T-helper 2 cell (primary cell): ENCODE measurements at regions not wholly inside any gene's neighbourhood (a gene's known extent, or its start where the extent isn't known, plus 50 kb on each side); places are given as distances from the start of the nearest gene placed in this dataset.
A peak's percentile ranks its signal among the peaks of the same experiment; 100 is the strongest.

Experiments used
- DNase-seq, 5 experiments: peaks; one replicate each; pipeline versions ENCODE4 v3.0.0 to v3.0.0-alpha.2; 2012 to 2022

DNA sequence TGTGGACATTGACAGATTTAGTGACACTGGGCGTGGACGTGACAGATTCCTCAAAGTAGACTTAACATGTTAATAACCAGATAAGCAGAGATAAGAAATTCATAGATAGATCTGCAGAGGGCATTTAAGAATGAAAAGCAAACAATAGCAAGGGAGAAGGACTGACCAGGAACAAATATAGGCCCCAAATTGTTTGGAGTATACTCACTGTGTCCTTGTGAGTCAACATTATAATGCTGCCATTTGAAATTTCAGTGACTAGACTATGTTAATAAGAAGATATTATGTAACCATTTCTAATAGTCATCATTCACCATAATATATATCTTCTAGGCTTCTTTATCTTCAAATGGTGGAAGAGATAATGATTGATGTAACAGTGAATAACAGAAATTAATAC, 78.1 kb upstream of the SLC38A11 start:
- DNase-seq: no peak

DNA sequence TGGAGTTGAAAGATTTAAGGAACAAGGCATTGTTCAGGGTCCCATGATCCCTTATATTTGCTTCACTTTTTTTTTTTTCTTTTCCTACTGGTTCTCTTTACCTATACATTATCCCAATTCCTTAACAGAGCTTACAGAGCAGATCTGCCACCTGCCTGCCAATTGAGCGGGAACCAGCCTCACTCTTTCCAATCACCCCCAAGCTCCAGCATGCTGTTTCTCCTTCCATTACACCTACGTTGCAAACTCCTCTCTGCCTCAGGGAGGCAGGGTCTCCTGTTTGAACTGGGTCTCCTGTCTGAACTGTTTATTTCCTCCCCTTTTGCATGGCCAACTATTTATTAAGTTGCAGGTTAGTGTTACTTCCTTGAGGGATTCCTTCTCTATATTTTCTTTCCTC, 77.2 kb upstream of the SLC38A11 start:
- no peak for DNase-seq

DNA sequence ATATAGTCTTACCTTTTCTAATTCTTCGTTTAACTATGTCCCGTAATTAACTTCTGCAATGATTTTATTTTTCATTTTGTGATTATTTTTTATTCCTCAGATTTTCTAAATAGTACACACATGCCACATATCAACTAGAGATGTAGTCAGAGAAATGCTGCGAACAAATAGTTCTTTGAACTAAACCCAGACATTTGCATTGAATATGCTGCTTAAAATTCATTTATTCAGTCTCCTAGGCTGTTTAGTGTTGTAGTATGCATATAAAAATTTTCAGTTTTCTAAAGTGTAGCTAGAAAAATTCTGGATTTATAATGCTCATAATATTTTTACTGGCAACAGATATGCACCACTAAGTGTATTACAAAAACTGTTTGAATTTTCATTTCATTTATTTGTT, 68.9 kb upstream of the SLC38A11 start:
- DNase-seq: no peak

DNA sequence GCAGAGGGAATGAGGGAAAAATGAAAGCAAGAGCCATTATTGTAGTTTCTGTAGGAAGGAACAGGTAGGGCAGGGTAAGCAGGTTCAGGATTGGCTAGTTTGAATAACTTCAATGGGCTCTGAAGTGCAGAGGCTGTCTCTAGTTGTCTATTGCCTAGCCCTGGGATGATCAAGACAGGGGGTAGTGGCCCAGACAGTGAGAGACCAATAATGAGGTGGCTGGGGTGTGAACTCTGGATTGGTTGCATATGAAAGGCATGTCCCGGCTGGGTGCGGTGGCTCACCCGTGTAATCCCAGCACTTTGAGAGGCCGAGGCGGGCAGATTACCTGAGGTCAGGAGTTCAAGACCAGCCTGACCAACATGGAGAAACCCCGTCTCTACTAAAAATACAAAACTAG, 67.5 kb upstream of the SLC38A11 start:
- DNase-seq: peak in 1 of 5 experiments; percentile 0

DNA sequence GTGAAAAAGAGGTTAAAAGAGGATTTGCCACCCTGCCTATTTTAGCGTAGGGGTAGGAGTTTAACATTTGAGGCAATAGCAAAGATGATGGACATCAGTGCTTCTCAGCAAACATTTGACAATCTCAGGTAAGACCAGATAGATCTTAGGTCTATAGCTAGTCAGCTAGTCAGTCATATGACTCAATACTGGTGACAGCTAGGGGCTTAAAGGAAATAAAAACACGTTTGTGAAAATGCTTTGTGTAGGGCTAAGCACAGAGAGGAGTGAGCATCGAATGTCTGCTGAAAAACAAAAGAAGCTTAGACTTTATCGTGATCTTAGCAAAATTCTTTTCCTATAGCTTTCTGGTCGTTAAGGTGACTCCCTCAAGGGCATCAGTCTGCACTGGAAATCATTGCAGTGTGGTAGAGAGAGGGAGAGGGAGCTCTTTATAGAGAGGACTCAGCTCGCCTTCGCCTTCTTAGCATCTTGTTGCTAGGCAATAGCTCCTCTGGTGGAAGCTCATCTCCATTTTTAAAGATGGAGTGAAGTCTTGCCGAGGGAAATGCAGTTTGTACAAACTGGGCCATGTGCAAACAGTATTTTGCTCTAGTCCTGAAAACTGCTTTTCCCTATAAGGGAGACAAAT, 62.8 kb upstream of the SLC38A11 start:
- DNase-seq: no peak

DNA sequence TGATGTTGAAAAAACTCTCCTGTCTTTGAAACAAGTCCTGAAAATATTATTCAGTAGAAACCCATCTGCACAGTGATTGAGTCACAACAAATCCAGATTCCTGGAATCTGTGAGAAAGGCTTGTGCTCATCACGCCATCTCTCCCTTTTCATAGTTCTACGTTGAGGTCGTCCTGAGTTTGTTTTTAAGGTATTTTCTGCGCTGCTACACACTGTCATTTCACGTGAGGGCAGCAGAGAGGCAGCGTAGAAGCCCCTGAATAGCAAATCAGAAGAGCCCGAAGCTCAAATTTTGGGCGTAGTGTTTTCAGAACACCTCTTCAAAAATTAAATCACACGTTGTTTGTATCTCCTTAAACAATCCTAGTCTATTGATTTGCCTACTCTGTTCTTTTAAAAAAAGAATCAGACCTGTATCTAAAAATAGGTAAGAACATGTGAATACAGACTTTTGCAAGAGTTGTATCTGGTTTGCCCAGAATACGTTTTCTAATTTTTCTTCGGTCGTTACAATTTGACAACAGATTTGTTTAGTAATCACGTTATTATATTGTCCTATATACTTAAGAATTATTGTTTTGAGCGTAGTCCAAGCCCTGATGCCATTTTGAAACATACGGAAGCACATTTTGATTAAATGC, 61.6 kb upstream of the SLC38A11 start:
- peak in 1 of 5 experiments; percentile 27 for DNase-seq

DNA sequence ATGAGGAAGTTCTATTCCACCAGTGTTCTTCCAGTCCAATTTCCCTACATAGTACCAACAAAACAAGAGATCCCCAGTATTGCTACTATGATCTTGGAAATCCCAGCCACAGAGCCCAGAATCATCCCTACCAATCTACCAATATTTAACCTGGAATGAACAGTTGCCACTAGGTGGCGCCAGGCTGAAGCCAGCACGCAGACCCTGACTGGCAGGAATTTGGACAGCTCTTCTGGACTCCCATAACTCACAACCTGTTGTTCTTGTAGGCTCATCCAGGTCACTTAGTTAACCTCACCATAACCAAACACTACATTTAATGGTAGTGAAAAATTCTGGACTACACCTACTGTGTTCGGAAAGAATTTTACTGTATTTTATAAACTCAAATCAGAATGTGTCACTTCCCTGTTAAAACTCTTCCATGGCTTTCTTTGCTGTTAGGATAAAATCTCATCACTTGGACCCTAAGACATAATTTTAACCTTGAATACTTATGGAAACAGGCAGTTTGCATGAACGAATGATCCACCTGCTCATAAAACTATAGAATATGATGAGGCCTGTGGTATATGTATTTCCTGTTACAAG, 59.8 kb upstream of the SLC38A11 start:
- peak in 3 of 5 experiments; percentile 13 to 40 (median 15) for DNase-seq

DNA sequence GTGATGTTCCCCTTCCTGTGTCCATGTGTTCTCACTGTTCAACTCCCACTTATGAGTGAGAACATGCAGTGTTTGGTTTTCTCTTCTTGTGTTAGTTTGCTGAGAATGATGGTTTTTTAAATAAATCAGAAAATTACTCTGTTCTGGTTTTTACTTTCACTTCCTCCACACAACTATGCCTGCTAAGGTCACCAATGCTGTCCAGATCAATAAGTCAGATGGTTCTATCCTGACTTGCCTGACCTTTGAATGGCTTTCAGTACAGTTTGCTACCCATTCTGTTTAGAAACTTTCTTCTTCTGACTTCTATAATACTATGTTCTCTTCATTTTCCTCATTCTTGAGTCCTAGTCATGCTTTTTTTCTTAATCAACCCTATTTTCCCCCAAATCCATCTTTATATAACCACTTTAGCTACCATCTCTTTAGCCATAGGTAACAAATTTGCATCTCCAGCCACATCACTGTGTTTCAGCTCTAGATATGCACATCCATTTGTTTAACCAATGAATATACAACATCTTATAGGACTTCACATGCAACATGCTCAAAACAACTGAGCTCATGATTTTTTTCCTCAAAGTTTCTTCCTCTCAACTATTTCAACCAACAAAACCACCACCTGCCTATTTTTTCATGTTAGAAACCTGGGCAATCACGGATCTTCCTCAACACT, 58.8 kb upstream of the SLC38A11 start:
- no peak for DNase-seq

DNA sequence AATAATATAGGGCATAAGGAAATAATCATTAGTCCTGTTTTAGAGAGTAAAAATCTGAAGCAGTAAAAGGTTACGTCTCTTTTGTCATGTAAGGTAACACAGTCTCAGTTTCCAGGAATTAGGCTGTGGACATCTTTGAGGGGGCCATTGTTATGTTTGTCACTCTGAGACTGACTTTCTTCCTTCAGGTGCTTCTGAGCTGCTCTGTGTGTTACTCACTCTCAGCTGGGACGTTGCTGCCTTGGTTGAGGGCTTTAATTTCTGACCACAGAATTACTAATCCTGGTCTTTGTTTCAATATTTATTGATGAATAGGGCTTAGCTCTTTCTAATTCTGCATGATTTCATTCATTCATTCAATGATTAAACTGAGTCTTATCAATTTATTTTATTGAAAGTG, 55.9 kb upstream of the SLC38A11 start:
- DNase-seq: no peak

DNA sequence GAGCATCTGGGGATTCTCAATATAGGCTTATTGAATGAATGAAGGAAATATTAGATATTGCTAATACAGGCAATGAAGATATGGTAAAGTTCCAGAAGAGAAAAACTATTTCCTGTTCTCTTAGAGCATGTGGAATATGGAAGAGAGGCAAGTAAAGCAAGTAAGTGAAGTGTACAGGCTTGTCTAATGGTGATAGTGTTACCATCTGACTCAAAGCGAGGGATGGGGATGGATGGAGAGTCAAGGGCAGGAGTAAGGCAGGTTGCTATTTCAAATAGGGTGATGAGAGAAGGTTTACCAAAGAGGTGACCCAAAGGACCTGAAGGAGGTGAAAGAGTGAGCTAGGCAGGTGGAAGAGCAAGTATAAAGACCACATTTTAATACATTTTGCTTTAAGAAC, 55.2 kb upstream of the SLC38A11 start:
- no peak for DNase-seq

DNA sequence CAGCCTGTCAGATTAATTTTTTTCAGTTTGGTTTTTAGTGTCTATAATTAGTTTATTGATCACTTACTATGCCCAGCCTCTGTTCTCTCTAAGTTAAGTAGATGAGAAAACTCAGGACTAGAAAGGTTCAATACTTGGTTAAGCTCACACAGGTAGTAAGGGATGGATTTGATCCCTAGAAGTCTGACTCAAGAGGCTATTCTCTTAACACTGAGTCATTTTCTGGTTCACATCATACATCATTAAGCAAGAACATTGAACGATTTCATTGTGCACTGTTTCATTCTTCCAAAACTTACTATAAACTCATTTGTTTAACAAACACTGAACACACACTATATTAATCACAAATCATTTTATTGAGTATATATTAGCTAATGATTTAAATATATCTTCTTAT, 54.1 kb upstream of the SLC38A11 start:
- DNase-seq: no peak

DNA sequence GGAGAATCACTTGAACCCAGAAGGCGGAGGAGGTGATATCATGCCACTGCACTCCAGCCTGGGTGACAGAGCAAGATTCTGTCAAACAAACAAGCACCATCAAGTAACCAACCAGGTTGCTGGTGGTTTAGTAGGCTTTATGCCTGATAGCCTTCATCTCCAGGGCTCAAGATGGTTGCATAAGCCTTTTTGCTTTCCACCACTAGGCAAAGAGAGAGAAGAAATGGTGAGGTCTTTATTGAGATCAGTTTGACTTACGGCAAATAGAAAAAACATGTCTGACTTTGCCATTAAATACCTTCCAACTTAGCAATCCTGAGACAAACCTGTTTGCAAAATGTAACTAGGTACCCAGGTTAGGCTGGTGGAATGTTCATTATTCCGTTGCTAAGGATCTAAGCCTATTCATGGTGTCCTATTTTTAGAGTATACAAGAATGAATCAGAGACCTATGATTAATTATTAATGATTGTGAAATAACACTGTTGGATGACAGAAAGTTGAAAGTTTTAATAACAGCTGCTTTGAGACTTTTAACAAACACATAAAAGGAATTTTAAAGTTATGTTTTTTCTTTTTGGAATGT, 53.5 kb upstream of the SLC38A11 start:
- no peak for DNase-seq

DNA sequence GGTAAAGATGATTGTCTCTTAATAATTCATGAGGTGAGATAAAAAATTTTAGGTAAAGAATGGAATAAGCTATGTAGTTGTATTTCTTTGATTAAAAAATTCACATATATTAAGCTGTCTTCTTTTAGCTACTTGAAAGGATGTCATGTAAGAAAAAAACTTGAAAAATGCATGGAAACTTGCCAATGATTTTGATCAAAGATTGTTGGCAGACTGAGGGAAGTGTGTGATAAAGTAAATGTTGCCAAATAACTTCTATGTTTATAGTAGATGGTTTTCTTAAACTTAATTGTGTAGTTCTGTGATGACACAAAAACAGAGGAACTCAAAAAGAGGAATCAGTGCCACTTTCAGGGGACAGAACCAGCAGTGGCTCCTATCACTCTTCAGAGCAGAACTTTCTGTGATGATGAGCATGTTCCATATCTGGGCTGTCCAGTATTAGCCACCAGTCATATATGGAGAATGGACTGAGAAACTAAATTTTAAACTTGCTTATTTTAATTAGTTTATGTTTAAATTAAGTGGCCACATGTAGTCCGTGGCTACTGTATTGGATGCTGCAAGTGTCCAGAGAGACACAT, 51.9 kb upstream of the SLC38A11 start:
- no peak for DNase-seq
